NOMO-1 (cell line): ENCODE measurements at regions not wholly inside any gene's neighbourhood (a gene's known extent, or its start where the extent isn't known, plus 50 kb on each side); places are given as distances from the start of the nearest gene placed in this dataset.
A peak's percentile ranks its signal among the peaks of the same experiment; 100 is the strongest.

ENCODE experiments used
- DNase-seq, 2 experiments: peaks; one replicate each; lab custom pipeline; 2025; ENCODE audit not compliant: unreplicated experiment in 2 of 2; lab: John Stamatoyannopoulos, UW

DNA sequence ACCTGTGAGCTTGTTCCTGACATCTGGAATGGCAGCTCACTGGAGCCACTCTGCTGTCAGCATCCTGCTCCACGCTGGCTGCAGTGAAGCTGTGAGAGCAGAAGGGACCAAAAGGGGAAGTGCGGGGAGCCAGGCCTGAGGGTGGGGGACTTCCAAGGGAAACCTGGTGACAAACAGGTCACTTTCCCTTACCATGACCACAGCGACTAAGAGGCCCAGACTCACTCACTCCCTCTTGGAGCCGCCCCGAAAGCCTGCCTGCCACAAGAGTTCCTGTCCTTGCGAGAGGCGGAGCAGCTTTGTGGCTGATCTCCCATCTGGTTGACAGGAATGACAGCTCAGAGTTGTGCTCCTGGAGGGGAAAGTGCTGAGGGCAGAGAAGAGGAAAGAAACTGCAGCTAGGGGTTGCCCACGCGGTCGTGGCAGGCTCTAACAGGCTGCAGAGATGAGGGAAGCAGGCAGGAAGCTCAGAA lies 183.8 kb upstream of the NTM start:
- peak; percentile 18 to 22 for DNase-seq

DNA sequence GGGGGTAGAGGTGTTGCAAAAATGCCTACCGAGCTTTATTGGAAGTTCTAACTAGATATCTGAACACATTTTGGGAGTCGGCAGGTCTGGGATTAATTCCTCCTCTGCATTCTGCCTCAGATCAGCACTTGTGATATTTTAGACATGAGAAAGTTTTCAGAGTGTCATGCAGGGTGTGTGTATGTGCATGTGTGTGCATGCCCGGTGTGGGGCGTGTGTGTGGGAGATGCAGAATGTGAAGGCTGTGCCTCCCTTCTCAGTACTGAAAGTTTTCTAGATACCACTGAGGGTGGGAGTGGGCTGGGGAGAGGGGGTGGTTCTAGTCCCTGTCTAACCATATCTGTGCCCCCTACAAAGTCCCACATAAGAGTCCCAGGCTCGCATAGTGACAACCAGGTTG lies 180.0 kb upstream of the NTM start:
- DNase-seq = no peak

DNA sequence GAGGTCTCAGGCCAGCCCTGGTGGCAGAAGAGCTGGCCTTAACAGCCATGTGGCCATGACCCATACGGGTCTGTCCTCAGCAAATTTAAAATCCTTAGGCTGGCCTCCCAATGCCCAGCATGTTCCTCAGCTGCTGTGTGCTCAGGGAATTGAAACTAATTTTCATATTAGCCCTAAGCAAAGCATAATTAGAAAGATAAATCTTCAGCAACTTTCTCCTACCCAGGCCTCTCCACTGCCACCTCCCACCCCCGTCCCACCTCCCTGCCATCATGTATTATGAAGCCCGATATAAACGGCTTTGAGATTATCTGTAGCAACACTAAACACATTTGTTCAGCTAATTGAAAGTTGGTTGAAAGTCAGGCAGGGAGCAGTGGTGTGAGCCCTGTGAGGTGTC lies 178.8 kb upstream of the NTM start:
- DNase-seq = no peak

DNA sequence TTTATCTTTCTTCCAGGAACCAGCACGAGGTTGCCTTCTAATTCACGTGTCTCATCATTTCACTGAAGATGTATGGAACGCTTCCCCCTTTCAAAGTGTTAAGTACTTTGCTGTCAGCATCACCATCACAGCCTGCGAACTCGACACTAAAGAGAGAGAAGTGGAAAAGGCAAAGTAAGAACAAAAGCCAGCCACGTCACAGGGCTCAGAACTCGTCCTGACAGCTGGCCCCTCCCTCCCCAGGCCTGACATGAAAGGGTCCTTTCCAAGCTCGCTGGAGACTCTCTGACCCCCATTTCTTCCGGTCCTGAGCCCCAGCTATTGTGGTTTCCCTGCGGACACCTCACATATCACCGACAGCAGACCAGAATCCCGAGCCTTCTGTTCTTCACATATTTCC lies 177.8 kb upstream of the NTM start:
- no peak for DNase-seq

DNA sequence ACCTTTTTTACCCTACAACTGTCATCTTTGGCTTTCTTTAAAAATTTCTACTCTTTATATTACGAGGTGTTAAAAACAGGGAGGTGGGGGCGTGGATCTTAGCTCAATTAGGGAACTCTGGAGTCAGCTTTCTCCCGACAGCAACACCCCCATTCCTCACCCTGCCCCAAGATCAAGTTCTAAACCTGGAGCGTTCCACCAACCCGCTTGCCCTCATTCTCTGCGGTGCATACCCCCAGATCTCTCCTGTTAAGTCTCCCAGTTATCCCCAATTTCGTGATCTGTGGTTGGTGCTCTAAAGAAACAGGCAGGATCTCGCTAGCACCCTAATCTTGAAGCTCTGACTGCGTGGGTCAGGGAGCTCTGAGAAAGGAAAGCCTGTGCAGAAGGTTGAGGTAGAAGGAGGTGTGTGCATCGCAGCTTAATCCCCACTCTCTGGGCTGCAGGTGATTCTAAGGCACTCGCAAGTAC lies 177.3 kb upstream of the NTM start:
- DNase-seq = no peak

DNA sequence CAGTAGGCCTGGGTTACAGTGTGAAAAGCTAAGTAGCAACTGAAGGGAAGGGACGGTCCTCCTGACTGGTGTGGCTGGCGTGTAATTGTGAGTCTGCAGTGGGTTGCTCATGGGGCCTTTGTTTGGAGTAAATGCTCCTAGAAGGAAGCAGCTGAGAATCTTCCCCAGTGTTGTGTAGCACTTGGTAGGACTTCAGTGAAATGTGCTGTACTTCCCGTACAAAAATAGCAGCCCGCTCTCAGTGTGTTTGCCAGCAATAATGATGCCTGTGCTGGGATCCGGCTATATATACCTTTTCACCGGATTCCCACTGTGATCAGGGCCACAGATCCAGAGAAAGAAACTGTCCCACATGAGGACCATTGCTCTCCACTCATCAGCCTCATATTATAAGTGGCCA lies 175.7 kb upstream of the NTM start:
- DNase-seq = no peak

DNA sequence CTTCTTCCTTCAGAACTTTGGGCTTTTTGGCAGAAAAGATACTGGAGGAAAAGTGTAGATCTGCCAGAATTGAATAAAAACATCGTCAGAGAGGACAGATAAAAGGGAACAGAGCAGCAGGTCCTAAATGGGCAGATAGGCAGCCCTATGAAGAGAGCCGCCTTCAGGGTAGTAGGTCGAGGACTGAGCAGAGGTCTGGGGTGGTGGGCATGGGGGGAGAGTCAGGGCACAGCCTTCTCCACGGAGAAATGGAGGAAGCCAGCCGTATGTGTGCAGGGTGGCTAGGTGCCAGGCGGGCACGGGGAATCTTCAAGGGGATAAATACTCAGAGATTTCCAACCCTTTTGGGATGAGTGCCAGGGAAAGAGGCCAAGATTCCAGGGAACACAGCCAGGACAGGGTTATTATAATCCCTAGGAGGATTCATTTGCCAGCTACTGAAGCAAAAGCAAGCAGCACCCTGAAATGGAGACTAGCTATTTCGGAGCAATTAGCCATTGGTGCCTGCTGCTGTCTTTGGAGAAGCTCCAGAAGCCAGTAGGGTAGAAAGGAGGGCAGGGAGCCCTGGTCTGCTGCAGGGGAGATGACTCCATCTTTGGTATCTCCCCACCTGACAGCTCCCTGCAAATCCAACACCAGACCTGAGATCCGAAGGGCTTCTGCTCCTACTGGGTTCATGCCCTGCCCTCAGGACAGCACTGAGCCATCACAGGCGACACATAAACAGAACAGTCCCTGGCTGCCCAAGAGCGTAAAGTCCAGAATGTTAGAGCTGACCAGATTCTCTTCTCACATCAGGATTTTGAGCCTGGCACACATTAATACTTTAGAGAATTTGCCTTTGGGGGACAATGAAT lies 174.5 kb upstream of the NTM start:
- no peak for DNase-seq

DNA sequence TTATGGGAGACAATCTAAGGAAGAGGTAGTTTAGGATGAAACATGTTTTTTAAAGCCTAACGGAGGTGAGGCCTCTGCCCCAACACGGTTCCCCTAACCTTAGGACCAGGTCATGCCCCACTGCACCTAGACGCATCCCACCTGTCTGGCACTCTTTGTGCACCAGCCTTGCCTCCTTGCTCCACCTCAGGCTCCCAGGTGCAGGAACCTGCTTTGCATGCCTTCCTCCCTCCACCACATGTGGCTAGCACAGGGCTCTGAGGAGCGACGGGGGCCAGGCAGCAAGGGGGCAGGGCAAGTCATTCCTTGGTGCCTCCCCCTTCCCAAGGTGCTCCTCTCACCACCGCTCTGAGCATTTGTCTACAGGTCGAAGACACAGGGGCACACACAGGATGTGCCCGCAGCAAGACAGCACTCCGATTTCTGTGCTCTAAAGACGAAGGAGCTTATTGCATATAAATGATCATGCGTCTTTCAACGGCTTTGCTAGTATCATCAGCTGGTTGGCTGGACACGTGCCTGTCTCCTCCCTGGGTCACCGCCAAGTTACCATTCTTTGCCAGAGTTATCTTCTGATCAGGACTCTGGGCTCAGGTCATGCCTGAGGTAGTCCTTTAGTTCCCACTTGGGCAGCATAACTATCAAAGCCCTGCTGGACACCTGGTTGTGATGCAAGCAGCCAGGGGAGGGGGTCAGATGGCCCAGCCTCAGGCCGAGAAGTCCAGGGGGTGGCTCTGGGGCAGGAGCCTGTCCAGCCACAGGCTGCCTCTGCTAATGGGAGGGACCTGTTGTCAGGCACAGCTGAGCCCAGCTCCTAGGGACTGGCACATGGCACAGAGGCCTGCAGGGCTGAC lies 172.0 kb upstream of the NTM start:
- DNase-seq = no peak

DNA sequence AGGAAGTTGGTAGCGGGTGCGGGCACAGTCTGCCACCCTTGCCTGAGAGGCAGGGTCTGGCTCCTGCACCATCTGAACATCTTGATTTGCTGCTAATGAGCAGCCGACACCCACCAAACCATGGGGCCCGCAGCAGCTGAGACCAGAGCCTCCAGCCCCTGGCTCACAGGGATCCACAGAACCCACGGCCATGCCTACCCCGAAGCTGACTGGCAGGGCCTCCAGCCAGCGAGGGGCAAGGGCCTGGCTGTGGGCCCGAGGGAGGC lies 171.5 kb upstream of the NTM start:
- no peak for DNase-seq

DNA sequence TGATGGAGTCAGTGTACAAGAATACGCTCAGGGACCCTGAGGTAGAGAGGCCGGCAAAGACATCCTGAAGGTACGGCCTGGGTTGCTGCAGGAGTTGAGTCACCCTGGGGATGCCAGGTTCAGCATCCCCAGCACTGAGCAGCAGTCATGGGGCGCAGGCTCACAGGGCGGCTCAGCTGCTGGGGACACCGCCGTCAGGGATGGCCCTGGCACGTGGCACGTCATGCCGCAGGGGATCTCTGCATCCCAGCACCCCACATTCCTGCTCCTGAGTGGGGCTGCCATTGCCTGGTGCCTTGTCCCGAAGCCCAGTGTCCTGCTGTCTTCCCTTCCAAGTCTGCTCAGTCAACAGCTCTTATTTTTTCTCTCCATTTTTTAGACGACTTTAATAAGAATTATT lies 168.7 kb upstream of the NTM start:
- DNase-seq = no peak

DNA sequence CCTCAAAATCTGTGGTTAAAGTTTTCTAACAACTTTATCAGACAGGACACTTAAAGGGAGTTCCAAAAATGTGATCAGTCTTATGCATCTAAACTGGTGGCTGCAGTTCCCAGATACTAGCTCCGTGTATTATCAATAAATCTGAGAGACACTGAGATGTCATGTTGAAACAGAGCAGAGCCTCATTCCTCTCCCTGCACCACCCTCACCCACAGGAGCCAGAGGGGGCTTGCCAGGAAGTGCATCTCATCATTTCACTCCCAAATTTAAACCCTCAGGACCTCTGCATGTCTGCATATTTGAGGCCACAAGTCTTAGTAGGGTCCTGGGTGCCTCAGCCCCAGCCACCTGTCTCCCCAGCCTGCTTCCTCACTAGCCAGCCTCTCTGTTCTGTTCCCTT lies 167.4 kb upstream of the NTM start:
- DNase-seq = no peak

DNA sequence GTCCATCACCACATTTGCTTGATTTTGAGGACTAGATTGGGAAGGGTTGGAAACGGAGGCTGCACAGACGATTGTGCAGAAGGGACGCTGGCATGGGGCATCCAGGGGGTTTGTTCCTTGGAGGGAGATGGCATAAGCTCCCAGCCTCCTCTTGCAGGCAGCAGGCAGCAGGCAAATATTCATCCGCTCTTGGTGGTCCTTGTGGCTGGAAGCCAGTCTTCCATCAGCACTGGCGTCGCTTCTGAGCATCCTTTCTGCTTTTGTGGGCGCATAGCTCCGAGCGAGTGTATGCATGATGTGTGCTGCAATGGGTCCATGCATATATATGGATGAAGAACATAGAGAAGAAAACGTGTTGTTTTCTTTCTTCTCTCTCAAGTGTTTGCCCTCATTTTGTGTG lies 166.1 kb upstream of the NTM start:
- DNase-seq = no peak

DNA sequence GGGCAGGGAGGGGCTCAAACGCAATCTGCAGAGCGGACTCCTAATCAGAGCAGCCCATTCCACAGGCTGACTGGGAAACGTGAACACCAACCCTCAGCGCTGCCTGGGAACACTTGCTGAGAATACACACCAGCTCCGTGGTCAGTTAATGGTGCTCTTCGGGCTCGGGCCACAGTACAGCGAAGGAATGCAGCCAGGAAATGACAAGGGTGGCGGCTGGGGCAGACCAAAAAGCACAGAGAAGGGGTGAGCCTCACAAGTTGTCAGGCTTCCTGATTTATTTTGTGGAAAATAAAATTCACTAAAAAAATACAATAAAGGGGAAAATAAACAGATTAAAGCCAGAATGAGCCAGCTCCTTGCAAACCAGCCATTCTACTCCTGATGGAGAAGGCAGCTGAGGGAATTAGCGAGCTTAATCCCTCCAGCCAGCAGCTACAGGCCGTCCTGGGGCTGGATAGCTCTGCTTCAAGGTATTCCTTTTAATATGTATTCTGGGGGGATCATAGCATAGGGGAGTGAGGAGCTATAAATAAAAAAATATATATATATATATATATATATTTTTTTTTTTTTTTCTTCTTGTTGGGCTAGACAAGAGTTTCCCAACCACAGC lies 165.5 kb upstream of the NTM start:
- DNase-seq = no peak

DNA sequence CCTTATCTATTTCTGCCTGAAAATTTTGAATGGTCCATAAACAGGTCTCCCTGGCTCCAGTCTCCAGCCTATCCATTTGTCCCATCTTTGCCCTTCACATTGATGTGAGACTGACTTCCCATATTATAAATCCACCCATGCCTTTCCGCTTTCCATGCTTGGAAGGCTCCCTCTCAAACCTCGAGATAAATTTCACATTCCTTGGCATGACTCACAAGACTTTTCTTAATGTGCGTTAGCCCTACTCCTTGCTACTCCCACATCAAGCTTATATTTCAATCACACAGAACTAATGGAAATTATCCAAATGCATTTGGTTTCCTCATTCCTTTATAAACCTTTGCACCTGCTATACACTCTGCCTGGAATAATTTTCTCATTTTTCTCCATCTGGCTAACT lies 163.7 kb upstream of the NTM start:
- DNase-seq = no peak

DNA sequence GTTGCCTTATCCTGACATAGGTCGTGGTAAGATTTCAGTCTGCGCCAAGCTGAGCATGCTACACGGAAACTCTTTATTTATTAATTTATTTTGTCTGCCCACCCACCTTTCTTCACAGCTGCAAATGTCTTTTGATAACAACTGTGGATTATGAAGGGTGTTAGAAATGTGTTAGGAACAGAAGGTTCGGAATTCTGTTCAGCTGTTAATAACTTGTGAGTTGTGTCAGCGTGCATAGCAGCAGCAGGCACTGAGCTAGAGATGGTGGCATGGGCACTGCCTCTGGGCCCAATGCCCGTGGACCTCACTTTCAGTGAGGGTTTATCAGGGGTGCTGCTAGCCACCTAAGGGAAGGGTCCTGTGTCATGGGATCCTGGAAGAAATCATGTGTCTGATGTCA lies 162.5 kb upstream of the NTM start:
- no peak for DNase-seq

DNA sequence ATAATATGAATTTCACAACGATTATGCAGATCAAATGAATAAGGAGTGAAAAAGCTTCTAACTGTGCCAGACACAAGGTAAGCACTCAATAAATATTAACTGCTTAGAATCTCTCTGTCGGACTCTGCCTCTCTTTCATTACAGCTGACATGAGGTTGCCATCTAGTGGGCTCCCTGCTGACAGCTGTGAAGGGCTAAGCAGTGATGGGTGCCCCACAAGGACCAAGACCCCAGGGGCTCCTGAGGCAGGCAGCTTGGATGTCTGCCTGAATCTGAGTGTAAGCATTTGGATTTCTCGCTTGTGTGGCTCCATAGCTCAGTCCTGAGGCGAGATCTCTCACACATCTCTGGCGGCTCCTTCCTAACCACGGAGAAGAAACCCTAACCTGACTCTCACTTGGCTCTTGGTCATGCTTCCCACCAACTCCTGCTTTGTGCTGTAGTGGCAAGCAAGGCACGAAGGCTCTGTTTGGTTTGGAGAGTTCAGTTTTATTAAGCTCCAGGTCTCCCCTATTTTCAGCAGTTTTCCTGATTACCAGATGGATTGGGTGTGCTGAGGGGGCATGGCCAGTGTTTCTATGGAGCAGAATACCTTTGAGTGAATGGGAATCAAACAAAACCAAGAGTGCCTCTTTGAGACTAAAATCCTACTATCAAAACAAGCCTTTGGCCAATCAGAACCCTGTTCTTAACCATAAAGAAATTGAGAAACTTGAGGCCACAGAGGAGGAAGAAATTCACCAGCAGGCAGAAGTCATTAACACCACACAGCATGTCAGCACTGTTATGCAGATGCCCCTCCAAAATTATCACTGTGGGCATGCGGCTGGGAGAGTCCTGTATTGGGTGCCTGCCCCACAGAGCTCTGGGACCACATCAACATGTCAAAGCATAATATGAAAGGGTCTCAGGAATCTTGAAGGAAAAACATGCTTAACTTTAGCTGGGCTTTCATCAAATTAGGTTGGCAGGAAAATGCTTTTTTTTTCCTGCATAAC lies 152.8 kb upstream of the NTM start:
- peak in 1 of 2 experiments; percentile 4 for DNase-seq

DNA sequence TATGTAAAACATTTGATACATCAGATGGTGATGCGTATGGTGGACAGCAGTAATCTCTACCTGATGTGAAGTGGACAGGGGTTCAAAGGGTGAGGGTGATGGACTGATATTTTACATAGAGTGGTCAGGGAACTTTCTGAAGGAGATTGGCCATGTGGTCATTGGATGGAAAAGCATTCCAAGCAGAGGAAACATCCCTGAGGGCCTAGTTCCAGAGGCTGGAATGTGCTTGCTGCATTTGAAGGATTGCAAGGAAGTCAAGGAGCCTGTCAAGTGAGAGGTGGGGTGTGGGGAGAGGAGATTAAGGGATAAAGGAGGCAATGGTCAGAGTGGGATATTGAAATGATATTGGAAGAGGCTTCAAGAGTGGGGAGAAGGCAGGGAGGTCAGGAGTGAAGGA lies 151.9 kb upstream of the NTM start:
- no peak for DNase-seq

DNA sequence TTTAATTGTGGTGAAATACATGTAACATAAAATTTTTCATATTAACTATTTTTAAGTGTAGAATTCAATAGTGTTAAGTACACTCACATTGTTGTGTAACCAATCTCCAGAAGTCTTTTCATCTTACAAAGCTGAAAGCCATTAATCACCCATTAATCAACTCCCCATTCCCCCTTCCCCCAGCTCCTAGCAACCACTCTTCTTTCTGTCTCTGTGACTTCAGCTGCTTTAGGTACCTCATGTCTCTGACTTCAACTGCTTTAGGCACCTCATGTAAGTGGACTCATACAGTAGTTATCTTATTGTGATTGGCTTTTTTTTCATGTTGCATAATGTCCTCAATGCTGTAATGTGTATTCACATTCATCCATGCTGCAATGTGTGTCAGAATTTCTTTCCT lies 150.8 kb upstream of the NTM start:
- DNase-seq = no peak

DNA sequence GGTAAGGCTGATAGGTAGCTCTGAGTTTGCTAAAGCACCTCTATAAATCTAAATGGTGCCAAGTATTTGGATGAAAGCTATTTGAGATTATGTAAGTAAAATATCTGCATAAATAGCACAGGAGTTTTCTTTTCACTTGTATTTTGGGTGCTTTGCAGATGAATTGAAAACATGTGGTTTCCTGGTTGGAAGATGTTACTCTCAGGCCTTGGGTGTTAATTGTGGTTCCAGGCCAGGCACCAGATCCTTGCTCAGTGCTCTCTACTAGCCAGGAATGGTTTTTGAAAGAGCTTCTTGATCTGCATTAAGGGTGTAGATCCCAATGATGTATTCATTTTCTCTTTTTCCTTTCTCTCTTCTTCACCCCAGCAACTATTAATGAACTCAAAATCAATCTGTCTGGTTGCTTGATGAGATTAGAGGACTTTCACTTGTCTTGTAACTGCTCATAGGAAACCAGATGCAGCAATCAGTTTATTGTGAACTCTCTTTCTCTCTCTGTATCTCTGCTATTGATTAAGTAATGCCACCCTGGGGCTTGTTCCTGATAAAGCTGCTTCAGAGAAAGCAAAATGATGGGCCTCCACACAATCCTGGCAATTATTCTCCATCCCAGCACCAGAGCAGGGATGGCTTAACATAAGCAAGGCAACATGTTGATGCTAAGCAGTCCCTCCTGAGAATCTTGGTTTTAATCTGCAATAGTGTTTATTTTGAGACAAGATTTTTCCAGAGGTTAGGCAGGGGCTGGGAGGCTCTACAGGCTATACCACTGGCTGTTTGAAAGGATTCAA lies 147.0 kb upstream of the NTM start:
- DNase-seq = no peak

DNA sequence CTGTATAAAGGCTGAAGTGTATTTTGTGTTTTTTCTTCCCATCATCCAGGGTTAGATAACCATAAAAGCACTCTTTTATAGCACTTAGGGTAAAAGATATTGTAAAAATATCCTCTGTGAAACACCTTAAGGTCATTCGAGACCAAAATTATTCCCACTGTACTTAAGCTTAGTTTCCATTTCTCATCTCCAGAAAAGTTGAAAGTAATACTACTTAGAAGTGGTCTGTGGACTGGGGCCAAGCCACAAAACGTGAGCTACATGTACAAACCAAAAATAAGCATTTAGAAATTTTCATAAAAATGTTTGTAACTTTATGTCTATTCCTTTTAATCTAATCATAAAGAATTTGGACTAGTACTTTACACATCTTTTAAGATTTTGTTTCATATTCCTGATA lies 142.0 kb upstream of the NTM start:
- no peak for DNase-seq
